Activated CD4-positive, CD25-positive, alpha-beta regulatory T cell (primary cell): ENCODE measurements at regions not wholly inside any gene's neighbourhood (a gene's known extent, or its start where the extent isn't known, plus 50 kb on each side); places are given as distances from the start of the nearest gene placed in this dataset.

Experiments used
- DNase-seq, 4 experiments: peaks; one replicate each; lab custom pipeline; 2025; lab: John Stamatoyannopoulos, UW

DNA sequence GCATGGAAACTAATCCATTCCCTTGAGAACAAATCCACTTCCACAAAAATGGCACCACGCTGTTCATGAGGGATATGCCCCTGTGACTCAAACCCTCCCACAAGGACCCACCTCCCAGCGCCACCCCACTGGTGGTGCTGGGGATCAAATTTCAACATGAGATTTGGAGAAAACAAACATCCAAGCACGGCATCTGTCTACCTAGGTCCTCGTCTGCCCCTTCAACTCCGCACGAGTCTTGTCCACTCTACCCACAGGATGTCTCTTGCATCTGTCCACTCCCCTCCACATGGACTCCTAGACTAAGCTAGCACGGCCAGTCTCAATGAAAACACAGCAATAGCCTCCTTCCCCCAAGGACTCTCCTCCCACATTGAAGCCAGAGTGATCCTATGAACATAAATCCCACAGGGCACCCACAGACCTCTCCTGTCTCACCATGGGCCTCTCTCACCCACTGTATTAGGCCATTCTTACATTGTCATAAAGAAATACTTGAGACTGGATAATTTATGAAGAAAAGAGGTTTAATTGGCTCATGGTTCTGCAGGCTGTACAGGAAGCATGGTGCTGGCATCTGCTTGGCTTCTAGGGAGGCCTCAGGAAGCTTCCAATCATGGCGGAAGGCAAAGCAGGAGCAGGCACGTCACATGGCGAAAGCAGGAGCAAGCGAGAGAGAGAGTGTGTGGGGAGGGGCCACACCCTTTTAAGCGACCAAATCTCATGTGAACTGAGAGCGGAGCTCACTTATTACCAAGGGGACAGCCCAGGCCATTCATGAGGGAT lies 101.4 kb downstream of the TOMM20 start:
- no peak for DNase-seq

DNA sequence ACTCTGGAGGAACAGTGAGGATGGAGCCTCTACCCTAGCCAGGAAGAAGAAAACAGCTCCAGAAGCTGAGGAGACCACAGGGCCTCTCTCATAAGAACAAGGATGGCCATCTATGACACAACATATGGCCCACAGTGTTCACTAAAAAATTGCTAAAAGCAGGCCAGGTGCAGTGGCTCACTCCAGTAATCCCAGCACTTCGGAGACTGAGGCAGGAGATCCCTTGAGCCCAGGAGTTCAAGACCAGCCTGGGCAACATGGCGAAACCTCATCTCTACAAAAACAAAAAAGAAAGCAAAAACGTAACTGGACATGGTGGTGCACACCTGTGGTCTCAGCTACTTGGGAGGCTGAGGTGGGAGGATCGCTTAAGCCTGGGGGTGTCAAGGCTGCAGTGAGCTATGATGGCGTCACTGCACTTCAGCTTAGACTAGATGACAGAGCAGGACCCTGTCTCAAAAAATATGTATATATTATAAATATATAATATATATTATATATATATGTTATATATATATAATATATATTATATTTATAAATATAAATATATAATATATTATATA lies 103.1 kb downstream of the TOMM20 start:
- no peak for DNase-seq

DNA sequence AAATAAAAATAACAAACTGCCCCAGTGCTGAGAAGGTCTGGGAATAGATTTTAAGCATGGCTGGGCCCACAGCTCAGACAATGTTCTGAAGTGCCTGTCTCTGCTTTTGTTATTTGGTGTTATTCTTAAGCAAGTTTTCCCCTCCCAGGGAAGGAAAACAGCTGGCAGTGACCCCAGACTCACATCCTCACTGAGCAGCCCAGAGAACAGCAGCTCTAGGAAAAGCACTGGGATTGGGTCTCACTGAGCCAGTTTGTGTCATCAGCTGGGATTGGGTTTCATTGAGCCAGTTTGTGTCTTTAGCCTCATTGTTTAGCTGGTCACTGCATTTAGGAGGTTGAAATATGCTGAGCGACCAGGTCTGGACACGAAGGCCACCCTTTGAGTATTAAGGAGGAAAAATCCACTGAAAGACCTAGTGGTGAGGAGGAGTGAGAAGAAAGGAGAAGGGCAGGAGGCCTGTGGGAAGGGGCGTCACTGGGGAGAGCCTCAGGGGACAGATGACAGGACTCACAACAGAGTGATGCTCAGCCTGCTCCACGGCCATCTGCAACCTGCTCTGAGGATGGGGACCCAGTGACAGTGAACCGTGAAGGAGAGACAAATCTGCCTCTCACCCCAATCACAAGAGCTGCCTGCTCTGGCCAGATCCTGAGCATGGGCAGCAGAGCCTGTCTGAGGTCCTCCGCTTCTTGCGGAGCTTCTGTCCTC lies 103.8 kb downstream of the TOMM20 start:
- DNase-seq = no peak

DNA sequence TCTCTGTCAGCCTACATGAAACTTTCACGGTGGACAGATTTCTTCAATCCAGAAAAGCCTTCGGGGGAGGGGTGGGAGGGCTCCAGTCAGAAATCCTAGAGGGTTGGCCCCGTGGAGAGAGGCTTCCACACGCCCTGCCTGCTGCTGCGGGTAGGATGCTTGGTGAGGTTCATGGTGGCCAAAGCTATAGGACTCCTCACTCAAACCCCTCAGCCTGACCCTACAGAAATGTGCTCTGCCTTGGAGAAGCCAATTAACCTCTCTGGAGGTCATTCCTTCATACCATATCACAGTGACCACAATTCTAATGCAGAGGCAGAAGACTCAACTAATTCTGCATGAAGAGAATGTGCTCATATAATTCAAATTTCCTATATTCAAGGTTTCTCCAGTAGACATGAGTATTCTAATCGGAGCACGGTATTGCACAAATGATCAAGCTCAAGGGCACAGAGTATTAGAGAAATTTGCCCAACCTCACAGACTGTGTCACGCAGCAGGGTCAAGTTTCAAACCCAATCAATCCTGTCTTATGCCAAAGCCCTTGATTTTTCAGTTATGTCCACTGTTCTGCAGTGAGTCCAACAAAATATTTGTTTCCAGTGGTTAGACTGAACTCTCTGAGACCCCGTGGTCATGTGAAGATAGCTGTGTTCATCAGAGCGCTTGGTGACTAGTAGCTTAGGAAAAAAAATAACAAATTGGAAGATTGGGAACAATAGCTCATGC lies 104.8 kb downstream of the TOMM20 start:
- DNase-seq = no peak

DNA sequence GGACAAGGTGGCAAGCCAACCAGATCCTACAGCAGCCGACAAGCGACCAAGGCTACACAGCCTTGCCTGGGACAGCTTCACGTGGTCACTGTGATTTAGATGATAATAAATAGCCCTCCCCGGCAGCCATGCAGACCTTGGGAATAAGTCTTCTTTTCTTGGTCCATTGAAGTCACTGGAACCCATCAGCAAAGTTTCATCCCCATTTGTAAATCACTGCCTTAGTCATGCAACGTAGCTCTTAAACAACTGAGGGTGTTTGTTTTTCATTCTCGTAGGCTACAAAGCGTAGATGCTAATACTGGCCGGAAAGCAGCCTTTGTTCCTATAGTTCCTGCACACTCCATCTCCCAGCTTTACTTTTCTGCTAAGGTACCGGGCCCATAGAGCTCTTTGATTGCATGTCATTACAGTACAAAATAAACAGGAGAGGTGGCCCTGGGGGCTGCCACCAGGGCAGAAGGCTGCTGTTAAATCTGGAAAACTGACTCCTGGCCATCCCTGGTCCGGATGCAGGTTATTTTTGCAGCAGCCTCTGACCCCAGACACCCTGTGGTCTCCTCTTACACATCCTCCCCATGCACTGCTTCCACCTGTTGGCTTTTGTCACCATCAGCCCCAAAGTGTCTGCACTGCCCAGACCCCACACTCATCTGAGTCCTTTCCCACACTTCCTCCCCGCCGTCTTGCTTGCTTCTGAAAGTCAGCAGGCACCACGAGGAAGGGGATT lies 105.5 kb downstream of the TOMM20 start:
- no peak for DNase-seq

DNA sequence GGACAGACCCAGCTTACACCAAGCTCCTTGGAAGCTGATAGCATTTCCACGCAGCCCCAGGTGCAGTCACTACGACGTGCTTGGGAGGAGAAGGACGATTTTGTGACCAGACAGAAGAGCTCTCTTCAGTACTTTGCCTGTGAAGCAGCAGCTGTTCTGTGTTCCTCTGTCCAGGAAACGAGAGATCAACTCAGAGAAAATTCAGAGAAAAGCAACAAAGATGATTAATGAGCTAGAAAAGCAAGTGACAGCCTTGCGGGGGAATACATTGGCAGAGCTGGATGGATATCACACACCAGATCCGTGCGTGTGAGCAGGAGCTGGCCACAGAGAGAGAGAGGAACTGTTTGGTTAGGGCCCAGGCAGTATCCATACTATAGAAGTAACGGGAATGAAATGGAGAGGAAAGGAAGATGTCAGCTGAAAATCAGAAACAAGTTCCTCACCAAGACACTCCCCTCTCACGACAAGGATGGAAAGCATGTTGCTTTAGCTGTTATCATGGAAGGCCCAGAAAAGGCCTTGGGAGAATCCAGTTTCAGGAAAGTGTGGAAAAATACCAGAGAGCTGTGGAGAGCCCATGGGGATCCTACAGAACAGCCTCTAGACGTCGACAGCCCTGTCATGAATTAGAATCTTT lies 106.2 kb downstream of the TOMM20 start:
- no peak for DNase-seq

DNA sequence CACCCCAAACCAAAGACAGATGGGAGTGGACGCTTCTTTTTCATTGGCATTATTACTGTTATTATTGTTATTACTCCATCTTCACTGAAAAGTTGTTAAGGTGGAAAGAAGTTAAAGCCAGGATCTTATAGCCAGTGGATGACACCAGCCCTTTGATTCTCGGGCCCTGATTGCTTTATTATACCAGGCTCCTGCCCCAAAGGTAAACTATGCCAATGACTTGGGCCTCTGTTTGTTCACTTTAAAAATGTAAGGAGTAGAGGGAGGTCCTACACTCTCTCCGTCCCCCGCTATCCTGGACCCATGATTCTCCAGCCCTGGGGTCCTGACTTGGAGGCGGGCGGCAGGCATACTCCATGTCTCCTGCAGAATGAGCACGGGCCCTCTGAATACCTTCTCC lies 106.8 kb downstream of the TOMM20 start:
- DNase-seq = no peak

DNA sequence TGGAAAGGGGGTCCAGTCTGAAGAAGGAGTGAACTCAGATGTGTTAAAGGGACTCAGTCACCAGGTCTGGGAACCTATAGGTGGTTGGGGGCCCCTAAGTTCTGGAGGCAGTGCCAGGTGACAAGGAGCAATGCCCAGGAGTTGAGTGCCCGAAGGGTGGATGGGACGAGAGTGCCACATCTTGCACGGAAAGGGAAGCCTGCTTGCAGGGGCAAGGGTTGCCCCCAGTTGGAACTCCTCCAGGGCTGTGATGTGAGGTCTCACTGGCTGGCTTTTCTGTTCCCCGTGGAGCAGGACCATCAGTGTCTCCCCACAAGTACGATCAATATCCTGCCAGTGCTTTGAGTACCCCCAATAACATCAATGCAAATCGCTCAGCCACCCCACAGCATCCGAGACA lies 107.3 kb downstream of the TOMM20 start:
- DNase-seq = no peak

DNA sequence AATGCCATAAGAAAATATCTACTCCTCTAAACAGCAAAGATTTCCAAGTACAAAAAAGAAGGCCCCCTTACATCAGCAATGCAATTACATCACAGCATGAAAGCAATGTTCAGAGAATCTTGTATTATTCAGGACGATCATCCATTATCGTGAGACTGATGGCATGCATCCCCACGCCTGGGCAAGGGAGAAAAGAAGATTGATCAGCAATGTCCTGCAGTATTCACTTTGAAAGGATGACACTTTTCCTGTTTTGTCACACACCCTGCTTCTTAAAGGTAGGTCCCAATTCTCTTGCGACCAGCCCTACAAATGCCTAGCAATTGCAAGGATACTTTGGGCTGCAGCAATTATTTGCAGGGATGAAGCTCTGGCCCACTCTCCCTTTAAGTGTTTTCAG lies 108.7 kb downstream of the TOMM20 start:
- no peak for DNase-seq

DNA sequence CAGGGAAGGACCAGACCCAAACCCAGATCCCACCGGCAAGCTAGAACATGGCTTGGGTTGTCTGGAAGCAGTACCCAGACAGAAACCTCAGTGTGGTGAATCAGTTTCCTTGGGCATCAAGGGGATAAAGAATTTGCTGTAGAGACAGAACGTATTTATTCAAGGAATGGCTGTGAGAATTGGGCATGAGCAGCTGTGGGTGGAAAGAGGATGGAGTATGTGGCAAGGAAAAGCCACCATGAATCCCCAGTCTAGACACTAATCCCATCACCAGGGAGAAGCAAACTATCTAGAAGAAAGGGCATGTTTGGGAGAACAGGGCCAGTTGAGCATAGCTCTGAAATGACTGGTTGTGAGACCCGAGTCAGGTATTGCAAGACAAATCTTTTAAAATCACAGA lies 109.2 kb downstream of the TOMM20 start:
- no peak for DNase-seq

DNA sequence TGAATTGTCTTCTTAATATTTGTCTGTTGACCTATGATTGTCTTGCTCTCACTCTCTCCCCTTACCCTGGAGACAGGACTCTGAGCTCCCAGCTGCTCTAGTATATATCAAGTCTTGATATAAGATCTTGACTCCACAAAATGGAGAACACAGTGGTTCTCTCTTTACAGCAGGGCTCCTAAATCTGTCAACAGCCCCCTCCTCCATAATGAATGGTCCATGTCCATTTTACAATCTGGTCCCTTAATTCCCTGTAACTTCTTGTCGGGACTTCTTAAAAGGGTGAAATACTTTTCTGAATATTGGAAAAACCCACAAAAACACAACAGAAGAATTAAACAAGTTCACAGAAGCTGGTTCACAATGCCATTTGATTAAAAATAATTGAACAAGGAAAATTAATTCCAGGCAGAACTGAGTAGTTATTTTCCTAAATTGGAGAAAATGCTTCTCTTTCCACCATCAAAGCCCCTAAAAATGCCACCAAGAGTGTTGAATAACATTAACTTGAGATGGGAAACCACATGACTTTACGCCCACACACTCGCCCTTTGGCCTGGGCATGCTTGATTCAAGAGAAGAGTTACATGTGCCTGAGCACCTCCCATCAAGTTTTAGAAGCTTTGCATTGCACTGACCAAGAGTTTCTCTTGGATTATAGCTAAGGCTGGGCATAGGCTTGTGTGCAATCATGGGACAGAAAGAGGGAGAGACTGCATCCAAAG lies 109.8 kb downstream of the TOMM20 start:
- no peak for DNase-seq

DNA sequence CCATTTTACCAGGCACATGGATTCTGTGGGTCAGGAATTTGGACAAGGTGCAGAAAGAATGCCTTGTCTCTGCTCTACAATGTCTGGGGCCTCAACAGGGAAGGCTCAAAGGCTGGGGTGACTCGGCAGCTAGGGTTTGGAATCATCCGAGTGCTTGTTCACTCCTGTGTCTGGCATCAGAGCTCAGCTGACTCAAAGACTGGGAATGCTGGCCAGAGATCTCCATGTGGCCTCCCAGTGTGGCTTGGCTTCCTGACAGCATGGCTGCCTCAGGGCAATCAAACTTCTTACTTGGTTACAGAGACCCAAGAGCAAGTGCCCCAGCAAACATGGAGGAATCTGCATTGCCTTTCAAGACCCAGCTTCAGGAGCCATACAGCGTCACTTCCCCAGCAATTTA lies 110.5 kb downstream of the TOMM20 start:
- no peak for DNase-seq

DNA sequence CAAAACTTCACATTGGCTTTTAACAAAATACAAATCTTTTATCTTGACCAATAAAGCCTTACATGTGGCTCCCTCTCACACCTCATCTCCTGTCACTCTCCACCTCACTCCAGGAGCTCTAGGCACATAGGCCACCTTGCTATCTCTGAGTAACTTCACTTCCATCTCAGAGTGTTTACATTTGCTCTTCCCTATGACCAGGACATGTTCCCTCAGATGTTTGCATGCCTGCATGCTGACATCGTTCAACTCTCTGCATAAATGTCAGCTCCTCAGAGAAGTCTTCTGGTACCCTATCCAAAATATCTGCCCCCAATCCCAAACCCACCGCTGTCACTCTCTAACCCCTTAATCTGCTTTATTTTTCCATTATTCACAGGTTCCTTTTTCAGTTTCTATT lies 110.9 kb downstream of the TOMM20 start:
- DNase-seq = no peak

DNA sequence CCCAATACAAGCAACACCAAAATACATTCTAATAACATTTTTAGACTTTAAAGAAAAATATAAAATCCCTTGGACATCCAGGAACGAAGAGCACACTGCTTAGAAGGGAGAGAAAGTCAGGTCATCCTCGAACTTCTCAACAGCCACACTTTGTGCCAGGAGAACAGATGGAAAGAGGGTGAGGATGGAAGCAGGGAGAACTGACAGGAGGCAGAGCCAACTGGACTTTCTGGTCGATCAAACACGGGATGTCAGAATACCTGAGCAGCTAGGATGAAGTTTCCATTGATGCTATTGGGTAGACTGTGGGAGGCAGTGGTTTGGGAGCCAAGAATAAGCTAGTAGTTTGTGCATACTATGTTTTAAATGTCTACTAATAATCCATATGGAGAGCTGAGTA lies 111.4 kb downstream of the TOMM20 start:
- DNase-seq = no peak

DNA sequence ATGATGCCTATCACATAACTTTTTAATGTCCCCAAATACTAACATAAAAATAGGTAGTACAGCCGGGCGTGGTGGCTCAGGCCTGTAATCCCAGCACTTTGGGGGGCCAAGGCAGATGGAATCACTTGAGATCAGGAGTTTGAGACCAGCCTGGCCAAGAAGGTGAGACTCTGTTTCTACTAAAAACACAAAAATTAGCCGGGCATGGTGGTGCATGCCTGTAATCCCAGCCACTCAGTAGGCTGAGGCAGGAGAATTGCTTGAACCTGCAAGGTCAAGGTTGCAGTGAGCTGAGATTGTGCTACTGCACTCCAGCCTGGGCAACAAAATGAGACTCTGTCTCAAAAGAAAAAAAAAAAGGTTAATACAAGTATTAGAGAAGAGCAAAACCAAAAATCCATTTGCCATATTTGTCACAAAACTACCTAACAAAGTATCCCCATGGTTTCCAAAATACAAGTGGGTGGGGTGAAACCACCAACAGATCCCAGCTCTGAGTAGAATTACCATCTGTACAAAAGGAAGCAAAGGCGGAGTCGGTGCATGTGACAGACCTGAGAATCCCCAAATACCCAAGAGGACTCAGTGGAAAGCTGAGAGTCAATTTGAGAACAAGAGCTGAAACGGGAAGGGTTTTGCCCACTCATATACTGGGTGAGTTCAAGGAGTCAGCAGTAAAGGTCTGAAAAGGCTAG lies 113.2 kb downstream of the TOMM20 start:
- no peak for DNase-seq

DNA sequence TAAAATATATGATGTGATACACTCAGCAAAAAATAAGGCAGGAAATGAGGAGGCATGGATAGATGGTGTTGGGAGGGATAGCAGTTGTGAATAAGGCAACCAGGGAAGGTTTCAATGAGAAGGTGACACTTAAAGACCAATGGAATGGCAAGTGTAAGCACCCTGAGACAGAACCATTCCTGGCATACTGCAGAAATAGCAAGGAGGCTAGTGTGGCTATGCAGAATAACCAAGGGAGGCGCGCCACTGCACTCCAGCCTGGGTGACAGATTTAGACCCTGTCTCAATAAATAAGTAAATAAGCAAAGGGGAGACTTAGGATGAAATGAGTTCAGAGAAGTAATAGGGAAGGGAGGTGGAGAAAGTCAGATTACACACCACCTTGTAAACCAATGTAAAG lies 113.9 kb downstream of the TOMM20 start:
- no peak for DNase-seq

DNA sequence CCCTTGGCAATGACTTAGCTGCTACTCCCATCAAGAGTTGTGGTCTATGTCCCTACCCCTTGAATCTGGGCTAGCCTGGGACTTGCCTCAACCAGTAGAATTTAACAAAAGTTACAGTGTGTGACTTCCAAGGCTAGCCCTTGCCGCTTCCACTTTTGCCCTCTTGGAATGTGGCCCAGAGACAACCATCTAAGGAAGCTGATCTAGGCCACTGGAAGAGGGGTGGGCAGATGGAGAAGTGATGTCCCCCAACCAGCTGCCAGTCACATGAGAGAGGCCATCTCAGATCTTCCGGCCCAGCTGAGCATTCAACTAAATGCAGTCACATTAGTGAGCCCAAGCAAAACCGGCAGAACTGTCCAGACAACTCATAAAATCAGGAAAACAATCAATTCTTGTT lies 115.1 kb downstream of the TOMM20 start:
- DNase-seq = no peak

DNA sequence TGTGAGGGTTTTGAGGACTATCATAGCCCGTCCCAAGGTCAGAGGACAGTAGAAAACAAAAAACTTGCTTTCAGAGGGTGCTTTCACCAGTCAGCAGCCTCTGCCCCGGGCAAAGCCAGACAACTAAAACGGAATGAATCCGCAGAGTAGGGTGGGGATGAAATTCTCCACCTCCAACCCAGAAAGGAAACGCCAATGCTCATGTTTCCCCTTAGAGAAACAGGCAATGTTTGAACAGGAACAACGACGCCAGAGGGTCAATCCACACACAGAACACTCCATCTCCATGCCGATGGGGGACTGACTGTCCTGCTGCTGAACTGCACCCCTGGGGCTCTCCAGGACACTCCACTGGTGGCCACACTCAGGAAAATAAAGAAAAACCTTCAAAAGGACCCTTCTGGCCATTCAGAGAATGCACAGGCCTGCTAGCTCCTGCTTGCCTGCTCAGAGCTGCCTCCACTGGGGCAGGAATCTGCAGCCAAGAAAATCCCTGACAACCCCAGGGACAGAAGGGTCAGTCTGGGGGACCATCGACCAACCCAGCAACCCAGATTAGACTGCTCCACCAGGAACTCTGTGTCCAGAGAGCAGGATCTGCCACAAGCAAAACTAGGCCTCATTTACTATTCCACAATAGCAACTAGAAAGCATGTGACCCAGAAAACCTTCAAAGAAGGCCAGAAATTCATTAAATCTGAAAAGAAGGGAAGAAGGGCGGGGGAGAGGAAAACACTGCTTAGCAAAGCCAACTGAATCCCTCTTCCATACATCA lies 116.0 kb downstream of the TOMM20 start:
- DNase-seq = no peak
